ENCODE measurements at regions not wholly inside any gene's neighbourhood (a gene's known extent, or its start where the extent isn't known, plus 50 kb on each side); places are given as distances from the start of the nearest gene placed in this dataset.
"Not testable (repeated sequence)": the region's sequence is repeated elsewhere in the genome, so short reads cannot be mapped to it uniquely, and the experiment has no call there.

DNA sequence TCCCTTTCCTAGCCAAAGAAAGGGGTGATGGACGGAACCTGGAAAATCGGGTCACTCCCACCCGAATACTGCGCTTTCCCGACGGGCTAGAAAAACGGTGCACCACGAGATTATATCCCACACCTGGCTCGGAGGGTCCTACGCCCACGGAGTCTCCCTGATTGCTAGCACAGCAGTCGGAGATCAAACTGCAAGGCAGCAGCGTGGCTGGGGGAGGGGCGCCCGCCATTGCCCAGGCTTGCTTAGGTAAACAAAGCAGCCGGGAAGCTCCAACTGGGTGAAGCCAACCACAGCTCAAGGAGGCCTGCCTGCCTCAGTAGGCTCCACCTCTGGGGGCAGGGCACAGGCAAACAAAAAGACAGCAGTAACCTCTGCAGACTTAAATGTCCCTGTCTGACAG, 186.0 kb downstream of the SMARCA1 start:
- not testable (repeated sequence) for H3F3A ChIP-seq (ENCODE audit: insufficient read depth, low read length, poor library complexity, severe bottlenecking); H3K27ac ChIP-seq (ENCODE audit: low read length); H3K9me2 ChIP-seq (ENCODE audit: insufficient read depth, low read length); H3K36me3 ChIP-seq (ENCODE audit: insufficient read depth, low read length); H3K9me3 ChIP-seq (ENCODE audit: low read length); H3K4me2 ChIP-seq (ENCODE audit: low read length); H3K79me2 ChIP-seq (replicated peaks; ENCODE audit: insufficient read depth, low read length); H3K27me3 ChIP-seq (ENCODE audit: insufficient read depth, low read depth, low read length); H4K20me1 ChIP-seq (ENCODE audit: insufficient read depth); H3K4me3 ChIP-seq (ENCODE audit: low read length); H2AFZ ChIP-seq (ENCODE audit: low read depth, low read length); H3K9ac ChIP-seq (ENCODE audit: low read length)

DNA sequence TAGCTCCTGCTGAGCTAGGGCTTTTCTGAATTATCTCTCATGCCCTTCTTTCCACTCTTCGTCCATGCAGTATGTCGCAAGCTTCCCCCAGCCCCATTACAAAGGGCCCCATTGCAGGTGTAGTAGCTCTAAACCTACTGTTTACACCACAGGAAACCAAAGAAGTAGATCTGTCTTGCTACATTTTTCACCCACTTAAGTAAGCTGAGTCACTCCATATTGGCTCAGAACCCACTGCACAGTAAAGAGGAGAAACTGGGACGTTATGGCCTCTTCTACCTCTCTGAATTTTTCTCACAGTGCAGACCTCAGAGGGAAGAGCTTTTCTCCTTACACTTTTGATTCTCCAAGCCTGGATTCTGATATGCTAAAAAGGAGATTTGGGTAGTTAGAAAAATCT, 200.2 kb downstream of the SMARCA1 start:
- Histone ChIP-seq H3K27me3 (ENCODE audit: insufficient read depth, low read depth, low read length) (no peaks in the 10 kb centered on the region), H3K9me3 (ENCODE audit: low read length) (no peaks in the 10 kb centered on the region)

DNA sequence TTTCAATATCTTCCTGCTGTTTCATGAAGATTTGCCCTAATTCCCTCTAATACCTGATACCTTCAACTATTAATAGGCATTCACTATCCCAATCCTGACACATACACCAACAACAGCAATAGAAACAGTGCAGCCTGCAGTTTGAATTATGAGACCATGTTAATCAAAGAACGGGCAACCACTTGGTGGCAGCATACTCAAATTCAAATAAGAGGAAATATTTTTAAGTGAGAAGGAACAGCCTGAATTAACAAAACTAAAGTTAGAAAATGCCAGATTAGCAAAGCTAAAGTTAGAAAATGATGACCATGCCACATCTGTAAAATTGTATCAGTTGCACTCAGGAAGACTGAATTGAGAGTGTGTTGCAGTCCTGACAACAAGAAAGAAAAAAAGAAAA, 204.9 kb downstream of the SMARCA1 start:
- Histone ChIP-seq H4K20me1 (ENCODE audit: insufficient read depth) (no peaks in the 10 kb centered on the region), H3K79me2 (replicated peaks; ENCODE audit: insufficient read depth, low read length) (no peaks in the 10 kb centered on the region), H3K4me3 (ENCODE audit: low read length) (no peak overlapping the region), H3F3A (ENCODE audit: insufficient read depth, low read length, poor library complexity, severe bottlenecking) (no peaks in the 10 kb centered on the region), H3K9me3 (ENCODE audit: low read length) (no peaks in the 10 kb centered on the region), H3K27me3 (ENCODE audit: insufficient read depth, low read depth, low read length) (no peaks in the 10 kb centered on the region), H2AFZ (ENCODE audit: low read depth, low read length) (no peak overlapping the region), H3K36me3 (ENCODE audit: insufficient read depth, low read length) (no peaks in the 10 kb centered on the region), H3K4me2 (ENCODE audit: low read length) (no peak overlapping the region), H3K9me2 (ENCODE audit: insufficient read depth, low read length) (no peaks in the 10 kb centered on the region), H3K27ac (ENCODE audit: low read length) (no peak overlapping the region), H3K9ac (ENCODE audit: low read length) (no peak overlapping the region)
- TF ChIP-seq SMC3 (conservative IDR thresholded peaks at IDR 0.05; ENCODE audit: poor library complexity) (no peak), POLR2AphosphoS5 (IDR thresholded peaks at IDR 0.05) (no peak), MXI1 (conservative IDR thresholded peaks at IDR 0.05; ENCODE audit: poor library complexity, severe bottlenecking) (no peak), EZH2 (IDR thresholded peaks at IDR 0.05; ENCODE audit: borderline replicate concordance, insufficient read depth, low read length, poor library complexity, severe bottlenecking) (no peak)
- TF ChIP-seq, protein P1, sequence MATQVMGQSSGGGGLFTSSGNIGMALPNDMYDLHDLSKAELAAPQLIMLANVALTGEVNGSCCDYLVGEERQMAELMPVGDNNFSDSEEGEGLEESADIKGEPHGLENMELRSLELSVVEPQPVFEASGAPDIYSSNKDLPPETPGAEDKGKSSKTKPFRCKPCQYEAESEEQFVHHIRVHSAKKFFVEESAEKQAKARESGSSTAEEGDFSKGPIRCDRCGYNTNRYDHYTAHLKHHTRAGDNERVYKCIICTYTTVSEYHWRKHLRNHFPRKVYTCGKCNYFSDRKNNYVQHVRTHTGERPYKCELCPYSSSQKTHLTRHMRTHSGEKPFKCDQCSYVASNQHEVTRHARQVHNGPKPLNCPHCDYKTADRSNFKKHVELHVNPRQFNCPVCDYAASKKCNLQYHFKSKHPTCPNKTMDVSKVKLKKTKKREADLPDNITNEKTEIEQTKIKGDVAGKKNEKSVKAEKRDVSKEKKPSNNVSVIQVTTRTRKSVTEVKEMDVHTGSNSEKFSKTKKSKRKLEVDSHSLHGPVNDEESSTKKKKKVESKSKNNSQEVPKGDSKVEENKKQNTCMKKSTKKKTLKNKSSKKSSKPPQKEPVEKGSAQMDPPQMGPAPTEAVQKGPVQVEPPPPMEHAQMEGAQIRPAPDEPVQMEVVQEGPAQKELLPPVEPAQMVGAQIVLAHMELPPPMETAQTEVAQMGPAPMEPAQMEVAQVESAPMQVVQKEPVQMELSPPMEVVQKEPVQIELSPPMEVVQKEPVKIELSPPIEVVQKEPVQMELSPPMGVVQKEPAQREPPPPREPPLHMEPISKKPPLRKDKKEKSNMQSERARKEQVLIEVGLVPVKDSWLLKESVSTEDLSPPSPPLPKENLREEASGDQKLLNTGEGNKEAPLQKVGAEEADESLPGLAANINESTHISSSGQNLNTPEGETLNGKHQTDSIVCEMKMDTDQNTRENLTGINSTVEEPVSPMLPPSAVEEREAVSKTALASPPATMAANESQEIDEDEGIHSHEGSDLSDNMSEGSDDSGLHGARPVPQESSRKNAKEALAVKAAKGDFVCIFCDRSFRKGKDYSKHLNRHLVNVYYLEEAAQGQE (IDR thresholded peaks at IDR 0.05; ENCODE audit: borderline replicate concordance) = no peak
- TF ChIP-seq, protein P2, sequence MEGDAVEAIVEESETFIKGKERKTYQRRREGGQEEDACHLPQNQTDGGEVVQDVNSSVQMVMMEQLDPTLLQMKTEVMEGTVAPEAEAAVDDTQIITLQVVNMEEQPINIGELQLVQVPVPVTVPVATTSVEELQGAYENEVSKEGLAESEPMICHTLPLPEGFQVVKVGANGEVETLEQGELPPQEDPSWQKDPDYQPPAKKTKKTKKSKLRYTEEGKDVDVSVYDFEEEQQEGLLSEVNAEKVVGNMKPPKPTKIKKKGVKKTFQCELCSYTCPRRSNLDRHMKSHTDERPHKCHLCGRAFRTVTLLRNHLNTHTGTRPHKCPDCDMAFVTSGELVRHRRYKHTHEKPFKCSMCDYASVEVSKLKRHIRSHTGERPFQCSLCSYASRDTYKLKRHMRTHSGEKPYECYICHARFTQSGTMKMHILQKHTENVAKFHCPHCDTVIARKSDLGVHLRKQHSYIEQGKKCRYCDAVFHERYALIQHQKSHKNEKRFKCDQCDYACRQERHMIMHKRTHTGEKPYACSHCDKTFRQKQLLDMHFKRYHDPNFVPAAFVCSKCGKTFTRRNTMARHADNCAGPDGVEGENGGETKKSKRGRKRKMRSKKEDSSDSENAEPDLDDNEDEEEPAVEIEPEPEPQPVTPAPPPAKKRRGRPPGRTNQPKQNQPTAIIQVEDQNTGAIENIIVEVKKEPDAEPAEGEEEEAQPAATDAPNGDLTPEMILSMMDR (IDR thresholded peaks at IDR 0.05; ENCODE audit: poor library complexity, severe bottlenecking) = no peak

More for the DNA sequence above, 200.2 kb downstream of the SMARCA1 start:
- no peak overlapping the region for H3K4me2 ChIP-seq (ENCODE audit: low read length)
- no peaks in the 10 kb centered on the region for H3F3A ChIP-seq (ENCODE audit: insufficient read depth, low read length, poor library complexity, severe bottlenecking)
- no peaks in the 10 kb centered on the region for H3K36me3 ChIP-seq (ENCODE audit: insufficient read depth, low read length)
- no peaks in the 10 kb centered on the region for H3K9me2 ChIP-seq (ENCODE audit: insufficient read depth, low read length)
- no peaks in the 10 kb centered on the region for H4K20me1 ChIP-seq (ENCODE audit: insufficient read depth)
- no peak overlapping the region for H2AFZ ChIP-seq (ENCODE audit: low read depth, low read length)
- TF ChIP-seq RAD21 (conservative IDR thresholded peaks at IDR 0.05) (no peak), POLR2AphosphoS5 (IDR thresholded peaks at IDR 0.05) (no peak), TAF1 (IDR thresholded peaks at IDR 0.05; ENCODE audit: low read depth) (no peak), EP300 (conservative IDR thresholded peaks at IDR 0.05; ENCODE audit: poor library complexity, severe bottlenecking) (no peak), MXI1 (conservative IDR thresholded peaks at IDR 0.05; ENCODE audit: poor library complexity, severe bottlenecking) (no peak), EZH2 (IDR thresholded peaks at IDR 0.05; ENCODE audit: borderline replicate concordance, insufficient read depth, low read length, poor library complexity, severe bottlenecking) (no peak), SMC3 (conservative IDR thresholded peaks at IDR 0.05; ENCODE audit: poor library complexity) (no peak)
- TF ChIP-seq, protein P2 (IDR thresholded peaks at IDR 0.05; ENCODE audit: poor library complexity, severe bottlenecking) = no peak
- TF ChIP-seq, protein P1 (IDR thresholded peaks at IDR 0.05; ENCODE audit: borderline replicate concordance) = no peak
- no peak overlapping the region for H3K27ac ChIP-seq (ENCODE audit: low read length)
- no peak overlapping the region for H3K4me3 ChIP-seq (ENCODE audit: low read length)
- H3K9ac ChIP-seq (ENCODE audit: low read length) = no peak overlapping the region
- no peaks in the 10 kb centered on the region for H3K79me2 ChIP-seq (replicated peaks; ENCODE audit: insufficient read depth, low read length)
